ENCODE measurements at regions not wholly inside any gene's neighbourhood (a gene's known extent, or its start where the extent isn't known, plus 50 kb on each side); places are given as distances from the start of the nearest gene placed in this dataset.

- H3K4me3 ChIP-seq (ENCODE audit: low read depth, low read length), result no peak overlapping the region
- no peak for DNase-seq (ENCODE audit: low read depth, low spot score)
- in situ Hi-C loops (cut with HindIII; ENCODE audit: low sequenced_read_pairs), result no loop called here
- no peak for TF ChIP-seq CTCF (IDR thresholded peaks at IDR 0.05; ENCODE audit: low read depth, low read length)
Observed at GRCh38 chr1:105294838-105295237, 1545.1 kb downstream of the AMY1C start.

- no peak for TF ChIP-seq CTCF (IDR thresholded peaks at IDR 0.05; ENCODE audit: low read depth, low read length)
- H3K4me3 ChIP-seq (ENCODE audit: low read depth, low read length), result no peak overlapping the region
- no peak for DNase-seq (ENCODE audit: low read depth, low spot score)
- in situ Hi-C loops (cut with HindIII; ENCODE audit: low sequenced_read_pairs), result no loop called here
Observed at GRCh38 chr1:105310063-105310462, 1560.4 kb downstream of the AMY1C start.

GRCh38 chr1:105317976-105318375 is 1568.3 kb downstream of the AMY1C start:
- no peak for DNase-seq (ENCODE audit: low read depth, low spot score)
- TF ChIP-seq CTCF (IDR thresholded peaks at IDR 0.05; ENCODE audit: low read depth, low read length), result no peak
- no peak overlapping the region for H3K4me3 ChIP-seq (ENCODE audit: low read depth, low read length)
- in situ Hi-C loops (cut with HindIII; ENCODE audit: low sequenced_read_pairs), result no loop called here

GRCh38 chr1:105326886-105327285 is 1577.2 kb downstream of the AMY1C start:
- in situ Hi-C loops (cut with HindIII; ENCODE audit: low sequenced_read_pairs), result no loop called here
- no peak for TF ChIP-seq CTCF (IDR thresholded peaks at IDR 0.05; ENCODE audit: low read depth, low read length)
- no peak overlapping the region for H3K4me3 ChIP-seq (ENCODE audit: low read depth, low read length)
- no peak for DNase-seq (ENCODE audit: low read depth, low spot score)

GRCh38 chr1:105337420-105337819 is 1587.7 kb downstream of the AMY1C start:
- DNase-seq (ENCODE audit: low read depth, low spot score), result no peak
- in situ Hi-C loops (cut with HindIII; ENCODE audit: low sequenced_read_pairs), result no loop called here
- H3K4me3 ChIP-seq (ENCODE audit: low read depth, low read length), result no peak overlapping the region
- TF ChIP-seq CTCF (IDR thresholded peaks at IDR 0.05; ENCODE audit: low read depth, low read length), result no peak

GRCh38 chr1:105343317-105343716 is 1593.6 kb downstream of the AMY1C start:
- DNase-seq (ENCODE audit: low read depth, low spot score), result no peak
- in situ Hi-C loops (cut with HindIII; ENCODE audit: low sequenced_read_pairs), result no loop called here
- no peak for TF ChIP-seq CTCF (IDR thresholded peaks at IDR 0.05; ENCODE audit: low read depth, low read length)
- no peak overlapping the region for H3K4me3 ChIP-seq (ENCODE audit: low read depth, low read length)

- DNase-seq (ENCODE audit: low read depth, low spot score), result no peak
- no peak for TF ChIP-seq CTCF (IDR thresholded peaks at IDR 0.05; ENCODE audit: low read depth, low read length)
- in situ Hi-C loops (cut with HindIII; ENCODE audit: low sequenced_read_pairs), result no loop called here
Observed at GRCh38 chr1:105359457-105359856, 1609.8 kb downstream of the AMY1C start.

More at GRCh38 chr1:105359457-105359856, 1609.8 kb downstream of the AMY1C start:
- H3K4me3 ChIP-seq (ENCODE audit: low read depth, low read length), result no peak overlapping the region

Measured in astrocyte of the spinal cord (primary cell).